ENCODE measurements at regions not wholly inside any gene's neighbourhood (a gene's known extent, or its start where the extent isn't known, plus 50 kb on each side); places are given as distances from the start of the nearest gene placed in this dataset.

- Histone ChIP-seq H3K79me2 (ENCODE audit: insufficient read depth, low read length) (no peaks in the 10 kb centered on the region), H4K20me1 (ENCODE audit: insufficient read depth, low read length) (no peaks in the 10 kb centered on the region), H3K9ac (ENCODE audit: insufficient read depth, low read length, poor library complexity, severe bottlenecking) (no peak overlapping the region), H3K4me1 (ENCODE audit: control insufficient read depth in 1 of 2, insufficient read depth in 2 of 2, low read length in 2 of 2) (no peaks in the 10 kb centered on the region), H3K4me3 (replicated peaks in 1 of 3; ENCODE audit: low read depth in 2 of 3, low read length in 3 of 3) (no peak overlapping the region), H2AFZ (ENCODE audit: insufficient read depth, low read depth, low read length, poor library complexity, severe bottlenecking) (no peak overlapping the region), H3K9me3 (replicated peaks in 1 of 2; ENCODE audit: control insufficient read depth in 1 of 2, insufficient read depth in 1 of 2, low read length in 2 of 2) (no peaks in the 10 kb centered on the region), H3K36me3 (replicated peaks in 1 of 2; ENCODE audit: control insufficient read depth in 1 of 2, insufficient read depth in 2 of 2, low read length in 2 of 2) (no peaks in the 10 kb centered on the region), H3K27me3 (ENCODE audit: control insufficient read depth in 2 of 2, insufficient read depth in 2 of 2, low read length in 2 of 2) (no peaks in the 10 kb centered on the region), H3K27ac (ENCODE audit: low read depth in 1 of 2, low read length in 2 of 2) (no peak overlapping the region), H3K4me2 (replicated peaks; ENCODE audit: extremely low read depth, low read length, poor library complexity, severe bottlenecking) (no peak overlapping the region)
- no peak for DNase-seq
- H3K4me1 Mint-ChIP-seq, result no peaks in the 10 kb centered on the region
- H3K27me3 Mint-ChIP-seq (ENCODE audit: low read depth in 3 of 3), result no peaks in the 10 kb centered on the region
- H3K36me3 Mint-ChIP-seq, result no peaks in the 10 kb centered on the region
- TF ChIP-seq CTCF (IDR thresholded peaks at IDR 0.05), result no peak
- intact Hi-C loops (cut with micrococcal nuclease), result no loop called here
- H3K9me3 Mint-ChIP-seq, result peaks cover 0 to 3% (median 0%) of the 10 kb centered on the region in 7 donors
- no peak overlapping the region for H3K27ac Mint-ChIP-seq
- H3K4me3 Mint-ChIP-seq, result no peak overlapping the region
- WGBS (ENCODE audit: insufficient coverage), result no CpG with 5 or more reads among the region's 3 CpGs
Measured at GRCh38 chr18:61199171-61199848, 133.9 kb upstream of the CDH20 start.

- no CpG with 5 or more reads among the region's 2 CpGs for WGBS (ENCODE audit: insufficient coverage)
- Histone ChIP-seq H2AFZ (ENCODE audit: insufficient read depth, low read depth, low read length, poor library complexity, severe bottlenecking) (no peak overlapping the region), H3K9ac (ENCODE audit: insufficient read depth, low read length, poor library complexity, severe bottlenecking) (no peak overlapping the region), H3K4me3 (replicated peaks in 1 of 3; ENCODE audit: low read depth in 2 of 3, low read length in 3 of 3) (no peak overlapping the region), H3K79me2 (ENCODE audit: insufficient read depth, low read length) (no peaks in the 10 kb centered on the region), H3K4me2 (replicated peaks; ENCODE audit: extremely low read depth, low read length, poor library complexity, severe bottlenecking) (no peak overlapping the region), H3K9me3 (replicated peaks in 1 of 2; ENCODE audit: control insufficient read depth in 1 of 2, insufficient read depth in 1 of 2, low read length in 2 of 2) (no peaks in the 10 kb centered on the region), H3K27ac (ENCODE audit: low read depth in 1 of 2, low read length in 2 of 2) (no peak overlapping the region), H3K36me3 (replicated peaks in 1 of 2; ENCODE audit: control insufficient read depth in 1 of 2, insufficient read depth in 2 of 2, low read length in 2 of 2) (no peaks in the 10 kb centered on the region), H4K20me1 (ENCODE audit: insufficient read depth, low read length) (no peaks in the 10 kb centered on the region), H3K27me3 (ENCODE audit: control insufficient read depth in 2 of 2, insufficient read depth in 2 of 2, low read length in 2 of 2) (no peaks in the 10 kb centered on the region), H3K4me1 (ENCODE audit: control insufficient read depth in 1 of 2, insufficient read depth in 2 of 2, low read length in 2 of 2) (no peaks in the 10 kb centered on the region)
- no peak for DNase-seq
- Mint-ChIP-seq H3K27me3 (ENCODE audit: low read depth in 3 of 3) (no peaks in the 10 kb centered on the region), H3K36me3 (no peaks in the 10 kb centered on the region), H3K9me3 (peaks cover 0 to 4% (median 0%) of the 10 kb centered on the region in 7 donors), H3K27ac (no peak overlapping the region), H3K4me3 (no peak overlapping the region), H3K4me1 (no peaks in the 10 kb centered on the region)
- TF ChIP-seq CTCF (IDR thresholded peaks at IDR 0.05), result no peak
- intact Hi-C loops (cut with micrococcal nuclease), result no loop called here
Measured at GRCh38 chr18:61201511-61201910, 131.7 kb upstream of the CDH20 start.
